ENCODE measurements at regions not wholly inside any gene's neighbourhood (a gene's known extent, or its start where the extent isn't known, plus 50 kb on each side); places are given as distances from the start of the nearest gene placed in this dataset.
"Not testable (repeated sequence)": the region's sequence is repeated elsewhere in the genome, so short reads cannot be mapped to it uniquely, and the experiment has no call there.

DNA sequence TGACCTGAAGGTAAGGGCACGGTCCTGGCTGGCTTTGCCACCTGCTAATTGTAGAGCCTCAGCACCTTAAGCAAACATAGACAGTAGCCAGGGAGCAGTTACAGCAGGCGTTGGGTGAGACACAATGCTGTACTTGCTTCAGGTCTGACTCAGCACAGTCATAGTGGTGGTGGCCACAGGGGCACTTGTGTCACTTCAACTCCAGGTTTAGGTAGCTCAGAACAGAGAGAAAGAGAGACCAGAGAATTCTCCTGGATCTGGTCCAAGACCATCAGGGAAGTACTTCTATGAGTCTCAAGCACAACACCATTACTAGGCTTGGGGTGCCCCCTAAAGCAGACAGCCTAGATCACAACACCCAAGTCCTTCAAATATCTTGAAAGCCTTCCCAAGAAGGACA lies 204.4 kb downstream of the OTOL1 start (continued):
- TF ChIP-seq, protein P1, sequence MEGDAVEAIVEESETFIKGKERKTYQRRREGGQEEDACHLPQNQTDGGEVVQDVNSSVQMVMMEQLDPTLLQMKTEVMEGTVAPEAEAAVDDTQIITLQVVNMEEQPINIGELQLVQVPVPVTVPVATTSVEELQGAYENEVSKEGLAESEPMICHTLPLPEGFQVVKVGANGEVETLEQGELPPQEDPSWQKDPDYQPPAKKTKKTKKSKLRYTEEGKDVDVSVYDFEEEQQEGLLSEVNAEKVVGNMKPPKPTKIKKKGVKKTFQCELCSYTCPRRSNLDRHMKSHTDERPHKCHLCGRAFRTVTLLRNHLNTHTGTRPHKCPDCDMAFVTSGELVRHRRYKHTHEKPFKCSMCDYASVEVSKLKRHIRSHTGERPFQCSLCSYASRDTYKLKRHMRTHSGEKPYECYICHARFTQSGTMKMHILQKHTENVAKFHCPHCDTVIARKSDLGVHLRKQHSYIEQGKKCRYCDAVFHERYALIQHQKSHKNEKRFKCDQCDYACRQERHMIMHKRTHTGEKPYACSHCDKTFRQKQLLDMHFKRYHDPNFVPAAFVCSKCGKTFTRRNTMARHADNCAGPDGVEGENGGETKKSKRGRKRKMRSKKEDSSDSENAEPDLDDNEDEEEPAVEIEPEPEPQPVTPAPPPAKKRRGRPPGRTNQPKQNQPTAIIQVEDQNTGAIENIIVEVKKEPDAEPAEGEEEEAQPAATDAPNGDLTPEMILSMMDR (IDR thresholded peaks at IDR 0.05 in 2 of 3, conservative IDR thresholded peaks at IDR 0.05 in 1 of 3; ENCODE audit: control insufficient read depth in 2 of 3, extremely low read depth in 1 of 3, insufficient read depth in 1 of 3, low read depth in 3 of 3, low read length in 3 of 3), result peak in 1 of 3 experiments; percentile 33; a peak in 1 of 6 replicates
- peak in 1 of 2 experiments; percentile 32; a peak in 1 of 4 replicates for TF ChIP-seq IKZF2 (IDR thresholded peaks at IDR 0.05)

DNA sequence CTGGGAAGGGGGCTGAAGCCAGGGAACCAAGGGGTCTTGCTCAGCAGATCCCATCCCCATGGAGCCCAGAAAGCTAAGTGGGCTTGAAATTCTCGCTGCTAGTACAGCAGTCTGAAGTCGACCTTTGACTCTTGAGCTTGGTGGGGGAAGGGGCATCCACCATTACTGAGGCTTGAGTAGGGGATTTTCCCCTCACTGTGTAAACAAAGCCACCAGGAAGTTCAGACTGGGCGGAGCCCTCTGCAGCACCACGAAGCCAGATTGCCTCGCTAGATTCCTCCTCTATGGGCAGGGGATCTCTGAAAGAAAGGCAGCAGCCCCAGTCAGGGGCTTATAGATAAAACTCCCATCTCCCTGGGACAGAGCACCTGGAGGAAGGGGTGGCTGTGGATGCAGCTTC lies 210.6 kb downstream of the OTOL1 start:
- WGBS (ENCODE audit: insufficient coverage, insufficient replicate concordance, low lambda C conversion rate, missing lambda C conversion rate), result 28% methylated on average over 5 of the region's 5 CpGs
- H3K9ac ChIP-seq (ENCODE audit: control insufficient read depth, insufficient read depth, low read length); POLR2A ChIA-PET; H3K36me3 ChIP-seq (ENCODE audit: control insufficient read depth in 2 of 2, insufficient read depth in 2 of 2, low read length in 1 of 2); H3K79me2 ChIP-seq (ENCODE audit: control insufficient read depth, insufficient read depth, low read length); H2AFZ ChIP-seq (ENCODE audit: control insufficient read depth, low read depth, low read length); RAD21 ChIA-PET (ENCODE audit: unreplicated experiment); CTCF ChIA-PET; H3K4me2 ChIP-seq (ENCODE audit: control insufficient read depth, insufficient read depth); FAIRE-seq; H3K27me3 ChIP-seq (replicated peaks in 1 of 2; ENCODE audit: control insufficient read depth in 2 of 2, insufficient read depth in 2 of 2, low read length in 1 of 2); intact Hi-C loops (cut with micrococcal nuclease; ENCODE audit: unreplicated experiment); SMC1A ChIA-PET (ENCODE audit: uncharacterized antibody, unreplicated experiment); H3K4me1 ChIP-seq (ENCODE audit: control insufficient read depth, insufficient read depth, low read length); H4K20me1 ChIP-seq (ENCODE audit: control insufficient read depth, insufficient read depth); H3K4me3 ChIP-seq; in situ Hi-C loops (cut with MboI); DNase-seq (ENCODE audit: low read depth, low spot score); BruUV-seq (replicated peaks); H3K27ac ChIP-seq (ENCODE audit: control insufficient read depth, insufficient read depth); H3K9me3 ChIP-seq (replicated peaks; ENCODE audit: control insufficient read depth, insufficient read depth, low read length): not testable (repeated sequence)
- ATAC-seq, result peak; percentile 38

DNA sequence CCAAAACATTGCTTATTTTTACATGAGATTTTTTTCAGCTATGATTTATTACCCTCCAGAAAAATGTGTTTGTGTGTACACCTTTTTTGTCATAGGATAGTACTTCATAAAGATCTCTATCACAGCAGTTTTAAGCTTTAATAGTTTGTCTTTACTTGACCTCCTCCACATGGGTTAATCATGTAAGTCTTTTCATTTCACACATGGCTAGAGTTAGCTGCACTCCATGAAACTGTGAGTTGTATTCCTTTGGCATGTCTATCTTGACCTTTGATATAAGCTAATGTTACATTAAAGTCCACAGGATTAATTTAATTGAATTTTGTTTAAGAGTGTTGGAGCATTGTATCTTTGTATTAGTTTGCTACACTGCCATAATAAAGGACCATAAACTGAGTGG lies 217.1 kb downstream of the OTOL1 start:
- ChIA-PET RAD21 (ENCODE audit: unreplicated experiment) (no interaction called here), POLR2A (no interaction called here), SMC1A (ENCODE audit: uncharacterized antibody, unreplicated experiment) (no interaction called here), CTCF (interaction anchor here (1.2 kb wide), 1 partner anchor 12 kb away, joined by 4 read pairs; no protein-coding TSS in a partner anchor)
- TF ChIP-seq NR2C2 (IDR thresholded peaks at IDR 0.05; ENCODE audit: borderline replicate concordance, control insufficient read depth, insufficient read length, low read depth) (no peak), JUND (IDR thresholded peaks at IDR 0.05; ENCODE audit: low read depth, low read length) (no peak)
- no peak for ATAC-seq
- Histone ChIP-seq H3K36me3 (ENCODE audit: control insufficient read depth in 2 of 2, insufficient read depth in 2 of 2, low read length in 1 of 2) (no peaks in the 10 kb centered on the region), H3K4me1 (ENCODE audit: control insufficient read depth, insufficient read depth, low read length) (no peaks in the 10 kb centered on the region), H3K79me2 (ENCODE audit: control insufficient read depth, insufficient read depth, low read length) (no peaks in the 10 kb centered on the region), H2AFZ (ENCODE audit: control insufficient read depth, low read depth, low read length) (no peak overlapping the region), H3K27ac (ENCODE audit: control insufficient read depth, insufficient read depth) (no peak overlapping the region), H3K4me2 (ENCODE audit: control insufficient read depth, insufficient read depth) (no peak overlapping the region), H3K27me3 (replicated peaks in 1 of 2; ENCODE audit: control insufficient read depth in 2 of 2, insufficient read depth in 2 of 2, low read length in 1 of 2) (no peaks in the 10 kb centered on the region), H3K9me3 (replicated peaks; ENCODE audit: control insufficient read depth, insufficient read depth, low read length) (no peaks in the 10 kb centered on the region), H4K20me1 (ENCODE audit: control insufficient read depth, insufficient read depth) (no peaks in the 10 kb centered on the region), H3K9ac (ENCODE audit: control insufficient read depth, insufficient read depth, low read length) (no peak overlapping the region), H3K4me3 (no peak overlapping the region)
- DNase-seq (ENCODE audit: low read depth, low spot score), result no peak
- FAIRE-seq, result no peak
- no TSS peak for BruUV-seq (replicated peaks)
- intact Hi-C loops (cut with micrococcal nuclease; ENCODE audit: unreplicated experiment) (no loop called here), in situ Hi-C loops (cut with MboI) (no loop called here)
